Motor neuron (in vitro differentiated cells): ENCODE measurements at regions not wholly inside any gene's neighbourhood (a gene's known extent, or its start where the extent isn't known, plus 50 kb on each side); places are given as distances from the start of the nearest gene placed in this dataset.

Experiments used
- ATAC-seq, 8 experiments: fragments of 200-7000 bp; cut with Tn5 transposase; replicated peaks in 6 of 8; 2 replicates each; pipeline ENCODE4 v1.8.0; 2021; ENCODE audit warnings: mild to moderate bottlenecking in 8 of 8, moderate library complexity in 8 of 8
- H3K27ac ChIP-seq, 2 donors: fragments of 250-450 bp; sonication (Bioruptor Pico); 2 replicates each; pipeline ENCODE4 v1.9.0; 2021; ENCODE audit warnings: antibody characterized with exemption in 2 of 2, mild to moderate bottlenecking in 2 of 2, moderate library complexity in 1 of 2
- H3K4me1 ChIP-seq, 2 donors: fragments of 250-450 bp; sonication (Bioruptor Pico); replicated peaks in 1 of 2; 2 replicates each; pipeline ENCODE4 v1.6.1; 2021; ENCODE audit warnings: antibody characterized with exemption in 2 of 2, mild to moderate bottlenecking in 2 of 2, moderate library complexity in 1 of 2
- H3K4me3 ChIP-seq, 5 donors: fragments of 250-450 bp; sonication (Bioruptor Pico); 2 replicates each; pipeline ENCODE4 v1.9.0; 2021; ENCODE audit warnings: antibody characterized with exemption in 5 of 5, mild to moderate bottlenecking in 5 of 5, moderate library complexity in 4 of 5
- WGBS, 10 experiments: fragments of 450-650 bp; shearing (Covaris generic); methylation state at CpG; one replicate each; pipeline ENCODE4 v1.0.0; 2022; 5-methylcytosine and 5-hydroxymethylcytosine counted together
- in situ Hi-C, 9 experiments: fragments of 400-800 bp; cut with MboI; loops; one replicate each; pipeline ENCODE4 v1.15.0; 2021; ENCODE audit warnings: low sequenced_read_pairs in 9 of 9, low pct_unique_long_range_greater_than_20kb in 2 of 9; ENCODE audit not compliant: unreplicated experiment in 9 of 9

GRCh38 chr3:89586256-89586655 is 478.8 kb downstream of the EPHA3 start:
- no peak overlapping the region for H3K27ac ChIP-seq
- no peak overlapping the region for H3K4me3 ChIP-seq
- in situ Hi-C loops = no loop called here
- H3K4me1 ChIP-seq = no peaks in the 10 kb centered on the region
- 11 to 100% (median 74%) methylated on average over 1 to 2 of the region's 2 CpGs; no CpG with 5 or more reads in 3 of the 10 experiments for WGBS, 10 experiments
- no peak for ATAC-seq

GRCh38 chr3:89586676-89587075 is 479.3 kb downstream of the EPHA3 start:
- 29 to 100% (median 77%) methylated on average over 1 of the region's 1 CpG; no CpG with 5 or more reads in 2 of the 10 experiments for WGBS, 10 experiments
- Histone ChIP-seq H3K4me1 (no peaks in the 10 kb centered on the region), H3K4me3 (no peak overlapping the region), H3K27ac (no peak overlapping the region)
- in situ Hi-C loops = no loop called here
- no peak for ATAC-seq

- ATAC-seq = no peak
- in situ Hi-C loops = no loop called here
- 56 to 100% (median 100%) methylated on average over 1 of the region's 1 CpG; no CpG with 5 or more reads in 7 of the 10 experiments for WGBS, 10 experiments
- Histone ChIP-seq H3K4me1 (no peaks in the 10 kb centered on the region), H3K27ac (no peak overlapping the region), H3K4me3 (no peak overlapping the region)
Observed at GRCh38 chr3:89606151-89606550, 498.7 kb downstream of the EPHA3 start.

GRCh38 chr3:89612027-89612426 is 504.6 kb downstream of the EPHA3 start:
- in situ Hi-C loops = no loop called here
- Histone ChIP-seq H3K4me1 (no peaks in the 10 kb centered on the region), H3K4me3 (no peak overlapping the region), H3K27ac (no peak overlapping the region)
- ATAC-seq = no peak
- no CpG with 5 or more reads among the region's 1 CpG for WGBS, 10 experiments

GRCh38 chr3:89613241-89613640 is 505.8 kb downstream of the EPHA3 start:
- in situ Hi-C loops = no loop called here
- no peak overlapping the region for H3K27ac ChIP-seq
- no peak overlapping the region for H3K4me3 ChIP-seq
- no peaks in the 10 kb centered on the region for H3K4me1 ChIP-seq
- ATAC-seq = no peak
- WGBS, 10 experiments = 0 to 100% (median 18%) methylated on average over 1 of the region's 1 CpG; no CpG with 5 or more reads in 4 of the 10 experiments

- Histone ChIP-seq H3K27ac (no peak overlapping the region), H3K4me3 (no peak overlapping the region), H3K4me1 (no peaks in the 10 kb centered on the region)
- WGBS, 10 experiments = 0 to 100% (median 90%) methylated on average over 1 of the region's 1 CpG; no CpG with 5 or more reads in 4 of the 10 experiments
- in situ Hi-C loops = no loop called here
- peak in 2 of 8 experiments; percentile 27 to 68 for ATAC-seq
Observed at GRCh38 chr3:89617706-89618105, 510.3 kb downstream of the EPHA3 start.

- H3K4me3 ChIP-seq = no peak overlapping the region
- in situ Hi-C loops = no loop called here
- no peaks in the 10 kb centered on the region for H3K4me1 ChIP-seq
- no peak for ATAC-seq
- WGBS, 10 experiments = 0 to 100% (median 90%) methylated on average over 1 of the region's 1 CpG; no CpG with 5 or more reads in 1 of the 10 experiments
- H3K27ac ChIP-seq = no peak overlapping the region
Observed at GRCh38 chr3:89619263-89619662, 511.8 kb downstream of the EPHA3 start.

GRCh38 chr3:89622063-89622700 is 514.8 kb downstream of the EPHA3 start:
- in situ Hi-C loops = no loop called here
- H3K27ac ChIP-seq = no peak overlapping the region
- WGBS, 10 experiments = 10 to 100% (median 87%) methylated on average over 1 to 4 of the region's 4 CpGs
- ATAC-seq = no peak
- no peaks in the 10 kb centered on the region for H3K4me1 ChIP-seq
- no peak overlapping the region for H3K4me3 ChIP-seq

GRCh38 chr3:89624494-89624893 is 517.1 kb downstream of the EPHA3 start:
- 0 to 100% (median 85%) methylated on average over 2 to 4 of the region's 4 CpGs for WGBS, 10 experiments
- Histone ChIP-seq H3K4me1 (no peaks in the 10 kb centered on the region), H3K4me3 (no peak overlapping the region), H3K27ac (no peak overlapping the region)
- in situ Hi-C loops = no loop called here
- ATAC-seq = no peak

- H3K27ac ChIP-seq = no peak overlapping the region
- WGBS, 10 experiments = 0 to 100% (median 90%) methylated on average over 1 to 2 of the region's 2 CpGs; no CpG with 5 or more reads in 1 of the 10 experiments
- in situ Hi-C loops = no loop called here
- H3K4me3 ChIP-seq = no peak overlapping the region
- H3K4me1 ChIP-seq = no peaks in the 10 kb centered on the region
- ATAC-seq = no peak
Observed at GRCh38 chr3:89625945-89626344, 518.5 kb downstream of the EPHA3 start.

- H3K4me1 ChIP-seq = no peaks in the 10 kb centered on the region
- in situ Hi-C loops = no loop called here
- peak in 3 of 8 experiments; percentile 83 to 96 (median 91) for ATAC-seq
- peak overlapping the region in 1 of 2 donors; percentile 18 for H3K27ac ChIP-seq
- H3K4me3 ChIP-seq = peak overlapping the region in 1 of 5 donors; percentile 15
- WGBS, 10 experiments = 0 to 100% (median 28%) methylated on average over 1 to 5 of the region's 5 CpGs
Observed at GRCh38 chr3:89628856-89629670, 521.6 kb downstream of the EPHA3 start.

GRCh38 chr3:89635137-89635536 is 527.7 kb downstream of the EPHA3 start:
- Histone ChIP-seq H3K4me3 (no peak overlapping the region), H3K4me1 (no peaks in the 10 kb centered on the region), H3K27ac (no peak overlapping the region)
- in situ Hi-C loops = no loop called here
- ATAC-seq = no peak

GRCh38 chr3:89644716-89645115 is 537.3 kb downstream of the EPHA3 start:
- Histone ChIP-seq H3K4me1 (no peaks in the 10 kb centered on the region), H3K4me3 (no peak overlapping the region), H3K27ac (no peak overlapping the region)
- ATAC-seq = peak in 3 of 8 experiments; percentile 37 to 65 (median 54)
- in situ Hi-C loops = no loop called here
- WGBS, 10 experiments = 0 to 57% (median 0%) methylated on average over 1 of the region's 1 CpG; no CpG with 5 or more reads in 4 of the 10 experiments
